GM23338 (cell line): ENCODE measurements at regions not wholly inside any gene's neighbourhood (a gene's known extent, or its start where the extent isn't known, plus 50 kb on each side); places are given as distances from the start of the nearest gene placed in this dataset.

Experiments used
- ATAC-seq: fragments of 200-7000 bp; cut with Tn5 transposase; 3 replicates; pipeline ENCODE4 v1.9.1; 2020
- DNase-seq: peaks from one replicate; pipeline ENCODE4 v3.0.0-alpha.2; 2015; ENCODE audit warnings: low spot score
- H2AFZ ChIP-seq: fragments of 200-600 bp; sonication (generic); 2 replicates; pipeline ENCODE4 v1.8.0; 2016; ENCODE audit warnings: antibody characterized with exemption, mild to moderate bottlenecking, moderate library complexity
- H3F3A ChIP-seq: fragments of 200-600 bp; sonication (generic); replicated peaks from 2 replicates; pipeline ENCODE4 v1.8.0; 2017; ENCODE audit warnings: antibody characterized with exemption, mixed run types, low read depth
- H3K27ac ChIP-seq: fragments of 200-600 bp; sonication (generic); 2 replicates; pipeline ENCODE4 v1.6.1; 2016; ENCODE audit warnings: low read depth
- H3K27me3 ChIP-seq: fragments of 200-600 bp; sonication (generic); 2 replicates; pipeline ENCODE4 v1.8.0; 2016; ENCODE audit warnings: mild to moderate bottlenecking, mixed run types, moderate library complexity; ENCODE audit not compliant: insufficient read depth
- H3K36me3 ChIP-seq: fragments of 200-600 bp; sonication (generic); 2 replicates; pipeline ENCODE4 v1.8.0; 2016; ENCODE audit warnings: mild to moderate bottlenecking; ENCODE audit not compliant: insufficient read depth
- H3K4me1 ChIP-seq: fragments of 200-600 bp; sonication (generic); 2 replicates; pipeline ENCODE4 v1.8.0; 2016; ENCODE audit warnings: mild to moderate bottlenecking, moderate library complexity; ENCODE audit not compliant: insufficient read depth
- H3K4me2 ChIP-seq: fragments of 200-600 bp; sonication (generic); 2 replicates; pipeline ENCODE4 v1.7.1; 2017; ENCODE audit warnings: mixed run types
- H3K4me3 ChIP-seq: fragments of 200-600 bp; sonication (generic); 2 replicates; pipeline ENCODE4 v1.6.1; 2016; ENCODE audit warnings: mixed run types
- H3K79me2 ChIP-seq: fragments of 200-600 bp; sonication (generic); replicated peaks from 2 replicates; pipeline ENCODE4 v1.8.0; 2017; ENCODE audit warnings: mild to moderate bottlenecking; ENCODE audit not compliant: insufficient read depth
- H3K9me2 ChIP-seq: fragments of 200-600 bp; sonication (generic); 2 replicates; pipeline ENCODE4 v1.8.0; 2017; ENCODE audit not compliant: insufficient read depth
- H4K20me1 ChIP-seq: fragments of 200-600 bp; sonication (generic); replicated peaks from 2 replicates; pipeline ENCODE4 v1.8.0; 2017; ENCODE audit warnings: mild to moderate bottlenecking; ENCODE audit not compliant: insufficient read depth
- H3K27ac Mint-ChIP-seq: 2 replicates; pipeline ENCODE4 v1.8.0; 2020; ENCODE audit warnings: inconsistent platforms, mild to moderate bottlenecking, moderate library complexity, mixed read lengths
- H3K27me3 Mint-ChIP-seq: 3 replicates; pipeline ENCODE4 v1.8.0; 2022; ENCODE audit warnings: low read depth, mild to moderate bottlenecking, moderate library complexity, mixed read lengths, inconsistent platforms; ENCODE audit not compliant: insufficient read depth, poor library complexity
- H3K36me3 Mint-ChIP-seq: 3 replicates; pipeline ENCODE4 v1.8.0; 2021; ENCODE audit warnings: low read depth, mild to moderate bottlenecking, inconsistent platforms, moderate library complexity, mixed read lengths
- H3K4me1 Mint-ChIP-seq: 3 replicates; pipeline ENCODE4 v1.8.0; 2020; ENCODE audit warnings: mild to moderate bottlenecking, inconsistent platforms, mixed read lengths
- H3K4me3 Mint-ChIP-seq: 3 replicates; pipeline ENCODE4 v1.8.0; 2021; ENCODE audit warnings: moderate library complexity, mild to moderate bottlenecking, inconsistent platforms, mixed read lengths
- H3K9me3 Mint-ChIP-seq: 3 replicates; pipeline ENCODE4 v1.8.0; 2020; ENCODE audit warnings: moderate library complexity, mild to moderate bottlenecking, inconsistent platforms, mixed read lengths
- CREB1 ChIP-seq: fragments of 250-450 bp; sonication (Bioruptor Pico); IDR thresholded peaks from 2 replicates; pipeline ENCODE4 v1.5.0; 2020; ENCODE audit warnings: low read depth, mild to moderate bottlenecking, moderate library complexity
- EZH2 ChIP-seq: fragments of 200-600 bp; sonication (generic); IDR thresholded peaks from one replicate; pipeline ENCODE4 v1.8.0; 2017; ENCODE audit warnings: antibody characterized with exemption, mild to moderate bottlenecking, low read depth; ENCODE audit not compliant: unreplicated experiment
- NANOG ChIP-seq: IDR thresholded peaks from 2 replicates; pipeline ENCODE4 v1.6.1; 2016; ENCODE audit warnings: antibody characterized with exemption, borderline replicate concordance
- STAT1 ChIP-seq: IDR thresholded peaks from one replicate; pipeline ENCODE4 v1.6.1; 2016; ENCODE audit warnings: antibody characterized with exemption; ENCODE audit not compliant: unreplicated experiment
- ZNF114 ChIP-seq: fragments of 250-450 bp; sonication (Bioruptor Pico); IDR thresholded peaks from 2 replicates; pipeline ENCODE4 v1.5.0; 2020; ENCODE audit warnings: mild to moderate bottlenecking, moderate library complexity
- ZNF331 ChIP-seq: fragments of 250-450 bp; sonication (Bioruptor Pico); IDR thresholded peaks from 2 replicates; pipeline ENCODE4 v1.5.0; 2020; ENCODE audit warnings: low read depth, mild to moderate bottlenecking, moderate library complexity
- TF ChIP-seq, protein P1 (sequence below): IDR thresholded peaks from one replicate; pipeline ENCODE4 v1.6.1; 2018; ENCODE audit warnings: antibody characterized with exemption; ENCODE audit not compliant: unreplicated experiment
- TF ChIP-seq, protein P2 (sequence below), 2 experiments: fragments of 200-600 bp in 1 of 2; sonication (generic) in 1 of 2; conservative IDR thresholded peaks; 2 replicates each; pipeline versions ENCODE4 v1.5.1 to v1.6.1; 2016 to 2017; ENCODE audit warnings: antibody characterized with exemption in 2 of 2, low read depth in 2 of 2, mild to moderate bottlenecking in 2 of 2, moderate library complexity in 1 of 2

DNA sequence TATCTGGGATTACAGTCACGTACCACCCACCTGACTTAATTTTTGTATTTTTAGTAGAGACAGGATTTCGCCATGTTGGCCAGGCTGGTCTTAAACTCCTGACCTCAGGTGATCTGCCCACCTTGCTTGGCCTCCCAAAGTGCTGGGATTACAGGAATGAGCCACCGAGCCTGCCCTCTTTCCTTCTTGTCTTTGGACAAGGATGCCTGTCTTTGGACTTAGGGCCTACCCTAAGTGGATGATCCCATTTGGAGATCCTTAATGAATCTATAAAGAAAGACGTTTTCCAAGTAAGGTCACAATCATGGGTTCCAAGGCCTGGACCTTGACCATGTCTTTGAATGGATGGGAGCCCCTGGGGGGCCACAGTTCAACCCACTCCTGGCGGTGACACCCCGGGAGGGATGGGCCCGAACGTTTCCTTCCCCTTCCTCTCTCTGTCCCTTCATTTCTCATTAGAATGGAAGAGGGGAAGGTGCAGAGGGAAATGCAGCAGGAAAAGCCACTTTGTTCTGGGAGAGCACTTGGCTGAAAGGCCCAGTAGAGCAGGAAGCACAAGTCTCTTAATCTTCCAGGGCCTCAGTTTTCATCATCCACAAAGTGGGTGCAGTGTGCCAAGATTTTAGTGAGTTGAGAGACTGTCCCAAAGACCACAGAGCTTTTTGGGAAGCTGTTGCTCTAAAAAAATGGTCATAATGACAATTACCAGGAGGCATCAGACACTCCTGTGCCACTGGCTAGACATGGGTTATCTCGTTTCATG lies 353.3 kb downstream of the SEC14L1 start:
- Histone ChIP-seq H3K4me3 (no peak overlapping the region), H3K79me2 (no peaks in the 10 kb centered on the region), H3K9me2 (no peaks in the 10 kb centered on the region), H3K27me3 (no peaks in the 10 kb centered on the region), H3K27ac (no peak overlapping the region), H3K4me2 (no peak overlapping the region), H3K36me3 (no peaks in the 10 kb centered on the region), H2AFZ (no peak overlapping the region), H4K20me1 (no peaks in the 10 kb centered on the region), H3F3A (peaks cover 10% of the 10 kb centered on the region), H3K4me1 (no peaks in the 10 kb centered on the region)
- peaks cover 2% of the 10 kb centered on the region; the same call in 1 of the 3 replicates for H3K4me1 Mint-ChIP-seq
- DNase-seq (no peak), ATAC-seq (no peak)
- H3K27ac Mint-ChIP-seq = no peak overlapping the region
- TF ChIP-seq NANOG = no peak
- no peak for TF ChIP-seq EZH2
- TF ChIP-seq STAT1 = no peak
- TF ChIP-seq, protein P1, sequence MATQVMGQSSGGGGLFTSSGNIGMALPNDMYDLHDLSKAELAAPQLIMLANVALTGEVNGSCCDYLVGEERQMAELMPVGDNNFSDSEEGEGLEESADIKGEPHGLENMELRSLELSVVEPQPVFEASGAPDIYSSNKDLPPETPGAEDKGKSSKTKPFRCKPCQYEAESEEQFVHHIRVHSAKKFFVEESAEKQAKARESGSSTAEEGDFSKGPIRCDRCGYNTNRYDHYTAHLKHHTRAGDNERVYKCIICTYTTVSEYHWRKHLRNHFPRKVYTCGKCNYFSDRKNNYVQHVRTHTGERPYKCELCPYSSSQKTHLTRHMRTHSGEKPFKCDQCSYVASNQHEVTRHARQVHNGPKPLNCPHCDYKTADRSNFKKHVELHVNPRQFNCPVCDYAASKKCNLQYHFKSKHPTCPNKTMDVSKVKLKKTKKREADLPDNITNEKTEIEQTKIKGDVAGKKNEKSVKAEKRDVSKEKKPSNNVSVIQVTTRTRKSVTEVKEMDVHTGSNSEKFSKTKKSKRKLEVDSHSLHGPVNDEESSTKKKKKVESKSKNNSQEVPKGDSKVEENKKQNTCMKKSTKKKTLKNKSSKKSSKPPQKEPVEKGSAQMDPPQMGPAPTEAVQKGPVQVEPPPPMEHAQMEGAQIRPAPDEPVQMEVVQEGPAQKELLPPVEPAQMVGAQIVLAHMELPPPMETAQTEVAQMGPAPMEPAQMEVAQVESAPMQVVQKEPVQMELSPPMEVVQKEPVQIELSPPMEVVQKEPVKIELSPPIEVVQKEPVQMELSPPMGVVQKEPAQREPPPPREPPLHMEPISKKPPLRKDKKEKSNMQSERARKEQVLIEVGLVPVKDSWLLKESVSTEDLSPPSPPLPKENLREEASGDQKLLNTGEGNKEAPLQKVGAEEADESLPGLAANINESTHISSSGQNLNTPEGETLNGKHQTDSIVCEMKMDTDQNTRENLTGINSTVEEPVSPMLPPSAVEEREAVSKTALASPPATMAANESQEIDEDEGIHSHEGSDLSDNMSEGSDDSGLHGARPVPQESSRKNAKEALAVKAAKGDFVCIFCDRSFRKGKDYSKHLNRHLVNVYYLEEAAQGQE = no peak
- no peak for TF ChIP-seq CREB1 (CRISPR knock-in tag)
- no peak for TF ChIP-seq ZNF114 (CRISPR knock-in tag)
- H3K4me3 Mint-ChIP-seq = no peak overlapping the region
- peaks cover 2% of the 10 kb centered on the region for H3K27me3 Mint-ChIP-seq
- peaks cover 37% of the 10 kb centered on the region for H3K36me3 Mint-ChIP-seq
- no peaks in the 10 kb centered on the region for H3K9me3 Mint-ChIP-seq

DNA sequence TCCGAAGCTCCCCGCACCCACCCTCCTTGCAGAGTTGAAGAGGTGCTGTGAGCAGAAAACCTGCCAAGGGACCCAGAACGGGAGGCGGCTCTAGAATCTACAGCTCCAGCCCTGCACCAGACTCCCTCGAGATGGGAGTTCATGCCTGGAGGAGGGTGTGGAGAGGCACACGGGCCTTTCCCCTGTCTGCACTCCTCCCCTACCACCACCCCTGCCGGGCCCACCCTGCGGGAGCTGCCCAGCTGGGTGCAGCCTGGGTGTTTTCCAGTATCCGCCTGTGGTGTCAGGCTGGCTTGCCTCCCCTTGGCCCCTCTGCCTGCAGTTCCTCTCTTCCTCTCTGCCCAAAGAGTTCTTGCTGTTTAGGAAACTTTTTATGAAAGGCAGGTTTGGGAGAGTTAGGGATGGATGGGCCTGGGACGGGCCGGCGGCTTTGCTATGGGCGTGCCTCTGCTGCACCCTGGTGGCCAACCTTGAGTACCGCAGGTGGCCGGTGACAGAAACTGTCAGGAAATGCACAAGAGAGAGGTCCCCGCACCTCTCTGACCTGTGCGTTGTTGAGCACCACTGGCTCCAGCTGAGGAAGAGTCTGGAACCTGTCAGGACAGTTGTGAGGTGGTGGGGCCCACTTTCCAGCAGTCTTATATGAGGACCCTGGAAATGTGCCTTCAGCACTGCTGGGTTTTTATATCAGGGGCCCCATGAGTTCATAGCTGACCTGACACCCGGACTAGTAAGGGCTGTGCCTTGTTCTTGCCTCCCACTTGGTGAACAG lies 354.1 kb downstream of the SEC14L1 start:
- peak; percentile 83 for ATAC-seq
- Mint-ChIP-seq H3K27ac (no peak overlapping the region), H3K4me1 (peaks cover 2% of the 10 kb centered on the region; the same call in 1 of the 3 replicates), H3K4me3 (no peak overlapping the region), H3K36me3 (peaks cover 40% of the 10 kb centered on the region), H3K9me3 (no peaks in the 10 kb centered on the region), H3K27me3 (peaks cover 2% of the 10 kb centered on the region)
- Histone ChIP-seq H3K4me1 (no peaks in the 10 kb centered on the region), H4K20me1 (no peaks in the 10 kb centered on the region), H3K27ac (no peak overlapping the region), H3K79me2 (no peaks in the 10 kb centered on the region), H3K4me2 (no peak overlapping the region), H3K27me3 (no peaks in the 10 kb centered on the region), H2AFZ (no peak overlapping the region), H3K9me2 (no peaks in the 10 kb centered on the region), H3F3A (peaks cover 10% of the 10 kb centered on the region), H3K4me3 (no peak overlapping the region), H3K36me3 (no peaks in the 10 kb centered on the region)
- DNase-seq = peak; percentile 89
- TF ChIP-seq, protein P2, sequence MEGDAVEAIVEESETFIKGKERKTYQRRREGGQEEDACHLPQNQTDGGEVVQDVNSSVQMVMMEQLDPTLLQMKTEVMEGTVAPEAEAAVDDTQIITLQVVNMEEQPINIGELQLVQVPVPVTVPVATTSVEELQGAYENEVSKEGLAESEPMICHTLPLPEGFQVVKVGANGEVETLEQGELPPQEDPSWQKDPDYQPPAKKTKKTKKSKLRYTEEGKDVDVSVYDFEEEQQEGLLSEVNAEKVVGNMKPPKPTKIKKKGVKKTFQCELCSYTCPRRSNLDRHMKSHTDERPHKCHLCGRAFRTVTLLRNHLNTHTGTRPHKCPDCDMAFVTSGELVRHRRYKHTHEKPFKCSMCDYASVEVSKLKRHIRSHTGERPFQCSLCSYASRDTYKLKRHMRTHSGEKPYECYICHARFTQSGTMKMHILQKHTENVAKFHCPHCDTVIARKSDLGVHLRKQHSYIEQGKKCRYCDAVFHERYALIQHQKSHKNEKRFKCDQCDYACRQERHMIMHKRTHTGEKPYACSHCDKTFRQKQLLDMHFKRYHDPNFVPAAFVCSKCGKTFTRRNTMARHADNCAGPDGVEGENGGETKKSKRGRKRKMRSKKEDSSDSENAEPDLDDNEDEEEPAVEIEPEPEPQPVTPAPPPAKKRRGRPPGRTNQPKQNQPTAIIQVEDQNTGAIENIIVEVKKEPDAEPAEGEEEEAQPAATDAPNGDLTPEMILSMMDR (conservative IDR thresholded peaks at IDR 0.05; ENCODE audit: low read depth in 2 of 2) = peak; percentile 86 to 93
- TF ChIP-seq ZNF331 (CRISPR knock-in tag) (no peak), ZNF114 (CRISPR knock-in tag) (no peak)
